Esophagus squamous epithelium (tissue), 4 donors: ENCODE measurements at regions not wholly inside any gene's neighbourhood (a gene's known extent, or its start where the extent isn't known, plus 50 kb on each side); places are given as distances from the start of the nearest gene placed in this dataset.

Experiments
- POLR2A ChIP-seq, 4 donors: fragments of 450-650 bp; IDR thresholded peaks; one replicate each; pipeline ENCODE4 v1.6.1; 2017; ENCODE audit warnings: antibody characterized with exemption in 4 of 4, mild to moderate bottlenecking in 4 of 4, moderate library complexity in 3 of 4
- TF ChIP-seq, protein P1 (sequence below), 6 experiments: fragments of 450-650 bp in 4 of 6; fragments of 200-600 bp in 2 of 6; sonication (generic) in 2 of 6; IDR thresholded peaks; one replicate each; pipeline ENCODE4 v1.5.1; 2016 to 2019; ENCODE audit warnings: antibody characterized with exemption in 6 of 6, mild to moderate bottlenecking in 4 of 6, moderate library complexity in 4 of 6

DNA sequence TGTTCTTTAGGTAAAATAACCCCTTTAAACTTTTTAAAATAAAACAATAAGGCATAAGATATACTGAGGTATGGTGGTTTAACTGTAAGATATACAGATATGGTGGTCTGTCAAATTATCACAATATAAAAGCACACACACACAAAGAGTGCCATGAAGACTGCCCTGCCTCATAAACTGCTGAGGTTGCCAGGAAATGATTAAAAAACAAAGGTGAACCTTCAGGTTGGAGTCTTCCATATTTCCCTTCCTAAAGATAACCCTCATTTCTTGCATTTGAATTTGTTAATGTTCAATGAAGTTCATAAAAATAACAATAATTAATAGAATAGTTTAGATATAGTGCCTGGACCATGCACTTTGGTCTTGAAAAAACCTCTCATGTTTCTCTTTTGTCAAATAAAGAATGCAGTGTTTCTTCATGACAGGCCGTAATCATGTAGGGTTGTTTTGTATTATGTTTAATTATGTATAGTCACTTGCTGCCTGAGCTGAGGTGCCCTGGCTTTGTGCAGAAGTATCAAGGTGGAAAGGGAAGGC, 123.6 kb upstream of the B3GALT2 start:
- TF ChIP-seq, protein P1, sequence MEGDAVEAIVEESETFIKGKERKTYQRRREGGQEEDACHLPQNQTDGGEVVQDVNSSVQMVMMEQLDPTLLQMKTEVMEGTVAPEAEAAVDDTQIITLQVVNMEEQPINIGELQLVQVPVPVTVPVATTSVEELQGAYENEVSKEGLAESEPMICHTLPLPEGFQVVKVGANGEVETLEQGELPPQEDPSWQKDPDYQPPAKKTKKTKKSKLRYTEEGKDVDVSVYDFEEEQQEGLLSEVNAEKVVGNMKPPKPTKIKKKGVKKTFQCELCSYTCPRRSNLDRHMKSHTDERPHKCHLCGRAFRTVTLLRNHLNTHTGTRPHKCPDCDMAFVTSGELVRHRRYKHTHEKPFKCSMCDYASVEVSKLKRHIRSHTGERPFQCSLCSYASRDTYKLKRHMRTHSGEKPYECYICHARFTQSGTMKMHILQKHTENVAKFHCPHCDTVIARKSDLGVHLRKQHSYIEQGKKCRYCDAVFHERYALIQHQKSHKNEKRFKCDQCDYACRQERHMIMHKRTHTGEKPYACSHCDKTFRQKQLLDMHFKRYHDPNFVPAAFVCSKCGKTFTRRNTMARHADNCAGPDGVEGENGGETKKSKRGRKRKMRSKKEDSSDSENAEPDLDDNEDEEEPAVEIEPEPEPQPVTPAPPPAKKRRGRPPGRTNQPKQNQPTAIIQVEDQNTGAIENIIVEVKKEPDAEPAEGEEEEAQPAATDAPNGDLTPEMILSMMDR (IDR thresholded peaks at IDR 0.05) = no peak
- TF ChIP-seq POLR2A (IDR thresholded peaks at IDR 0.05) = no peak
